ENCODE measurements at regions not wholly inside any gene's neighbourhood (a gene's known extent, or its start where the extent isn't known, plus 50 kb on each side); places are given as distances from the start of the nearest gene placed in this dataset.
"Not testable (repeated sequence)": the region's sequence is repeated elsewhere in the genome, so short reads cannot be mapped to it uniquely, and the experiment has no call there.

DNA sequence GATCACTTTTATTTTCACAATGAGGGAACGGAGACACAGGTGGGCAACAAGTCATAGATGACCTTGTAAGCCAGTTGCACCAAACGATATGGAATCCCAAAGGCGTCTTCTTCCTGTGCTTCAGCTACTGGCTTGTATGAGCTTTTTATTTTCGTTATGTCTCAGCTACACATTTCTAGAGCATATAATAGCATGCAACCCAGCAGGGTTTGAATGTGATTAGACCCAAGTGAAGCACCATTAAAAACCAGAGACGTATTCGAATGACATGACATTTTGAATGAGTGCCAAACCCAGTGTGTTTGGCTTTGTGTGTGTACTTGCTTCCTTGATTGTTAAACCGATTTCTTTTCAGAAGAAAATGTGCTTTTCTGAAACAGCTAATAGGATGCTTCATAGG lies 963.2 kb upstream of the CELF2 start:
- no CpG with 5 or more reads among the region's 7 CpGs for WGBS (ENCODE audit: insufficient coverage, insufficient read length)
- DNase-seq (ENCODE audit: low read depth, low spot score), result no peak
- Histone ChIP-seq H3K9me3 (ENCODE audit: control insufficient read depth, insufficient read depth, low read length) (no peaks in the 10 kb centered on the region), H3K27me3 (ENCODE audit: control insufficient read depth, insufficient read depth, low read length) (no peaks in the 10 kb centered on the region), H3K4me3 (ENCODE audit: low read length) (no peak overlapping the region), H3K36me3 (ENCODE audit: control insufficient read depth, insufficient read depth, low read length) (no peaks in the 10 kb centered on the region), H3K27ac (ENCODE audit: low read length) (no peak overlapping the region), H3K4me1 (ENCODE audit: control insufficient read depth, insufficient read depth, low read length) (no peaks in the 10 kb centered on the region)

DNA sequence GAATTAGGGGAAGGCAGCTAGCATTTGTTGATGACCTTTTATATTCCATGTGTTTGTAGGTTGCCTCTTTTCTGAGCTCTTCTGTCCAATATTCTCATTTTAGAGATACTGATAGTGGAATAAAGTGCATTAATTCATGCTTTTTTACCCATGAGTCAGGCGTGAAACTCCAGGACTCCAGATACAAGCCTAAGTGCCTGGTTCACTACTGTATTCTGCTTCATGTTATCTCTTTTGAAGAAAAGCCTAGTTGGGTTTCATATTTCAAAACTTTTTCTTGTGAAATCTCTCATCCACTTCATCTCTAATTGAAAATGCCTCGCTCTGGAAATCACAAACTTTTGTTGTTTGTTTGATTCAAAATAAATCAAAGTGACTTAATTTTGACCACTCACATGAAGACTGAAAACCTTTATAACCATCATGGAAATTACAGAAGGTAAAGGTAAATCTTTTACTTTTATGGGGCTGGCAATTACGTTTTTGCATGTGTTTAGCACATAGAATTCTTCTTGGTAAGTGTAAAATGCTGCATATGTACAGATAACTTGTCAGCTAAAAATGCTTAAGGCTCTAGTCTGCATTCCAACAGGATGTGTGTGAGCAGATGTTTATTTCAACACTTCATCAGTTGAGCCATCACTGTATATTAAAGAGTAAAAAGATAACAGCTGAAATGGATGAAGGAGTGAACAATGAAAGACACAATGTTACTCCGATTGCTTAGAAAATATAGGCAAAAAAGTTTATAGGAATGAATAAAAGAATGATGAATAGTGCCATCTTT lies 961.8 kb upstream of the CELF2 start:
- no peak for DNase-seq (ENCODE audit: low read depth, low spot score)
- Histone ChIP-seq H3K9me3 (ENCODE audit: control insufficient read depth, insufficient read depth, low read length) (no peaks in the 10 kb centered on the region), H3K27ac (ENCODE audit: low read length) (no peak overlapping the region), H3K4me3 (ENCODE audit: low read length) (no peak overlapping the region), H3K4me1 (ENCODE audit: control insufficient read depth, insufficient read depth, low read length) (no peaks in the 10 kb centered on the region), H3K27me3 (ENCODE audit: control insufficient read depth, insufficient read depth, low read length) (no peaks in the 10 kb centered on the region), H3K36me3 (ENCODE audit: control insufficient read depth, insufficient read depth, low read length) (no peaks in the 10 kb centered on the region)
- WGBS (ENCODE audit: insufficient coverage, insufficient read length), result no CpG with 5 or more reads among the region's 4 CpGs

- no peaks in the 10 kb centered on the region for H3K36me3 ChIP-seq (ENCODE audit: control insufficient read depth, insufficient read depth, low read length)
- no peak overlapping the region for H3K4me3 ChIP-seq (ENCODE audit: low read length)
- DNase-seq (ENCODE audit: low read depth, low spot score), result no peak
- H3K27me3 ChIP-seq (ENCODE audit: control insufficient read depth, insufficient read depth, low read length), result no peaks in the 10 kb centered on the region
- no peaks in the 10 kb centered on the region for H3K9me3 ChIP-seq (ENCODE audit: control insufficient read depth, insufficient read depth, low read length)
- no CpG with 5 or more reads among the region's 5 CpGs for WGBS (ENCODE audit: insufficient coverage, insufficient read length)
- no peaks in the 10 kb centered on the region; the same call in 1 of the 2 replicates for H3K4me1 ChIP-seq (ENCODE audit: control insufficient read depth, insufficient read depth, low read length)
- H3K27ac ChIP-seq (ENCODE audit: low read length), result no peak overlapping the region
Observed at GRCh38 chr10:10056961-10057360, 960.7 kb upstream of the CELF2 start.

GRCh38 chr10:10067644-10068043 lies 950.0 kb upstream of the CELF2 start:
- H3K4me1 ChIP-seq (ENCODE audit: control insufficient read depth, insufficient read depth, low read length), result no peaks in the 10 kb centered on the region
- H3K9me3 ChIP-seq (ENCODE audit: control insufficient read depth, insufficient read depth, low read length), result no peaks in the 10 kb centered on the region
- no peak for DNase-seq (ENCODE audit: low read depth, low spot score)
- H3K27me3 ChIP-seq (ENCODE audit: control insufficient read depth, insufficient read depth, low read length), result no peaks in the 10 kb centered on the region
- no peak overlapping the region for H3K27ac ChIP-seq (ENCODE audit: low read length)
- H3K4me3 ChIP-seq (ENCODE audit: low read length), result no peak overlapping the region
- no peaks in the 10 kb centered on the region for H3K36me3 ChIP-seq (ENCODE audit: control insufficient read depth, insufficient read depth, low read length)

DNA sequence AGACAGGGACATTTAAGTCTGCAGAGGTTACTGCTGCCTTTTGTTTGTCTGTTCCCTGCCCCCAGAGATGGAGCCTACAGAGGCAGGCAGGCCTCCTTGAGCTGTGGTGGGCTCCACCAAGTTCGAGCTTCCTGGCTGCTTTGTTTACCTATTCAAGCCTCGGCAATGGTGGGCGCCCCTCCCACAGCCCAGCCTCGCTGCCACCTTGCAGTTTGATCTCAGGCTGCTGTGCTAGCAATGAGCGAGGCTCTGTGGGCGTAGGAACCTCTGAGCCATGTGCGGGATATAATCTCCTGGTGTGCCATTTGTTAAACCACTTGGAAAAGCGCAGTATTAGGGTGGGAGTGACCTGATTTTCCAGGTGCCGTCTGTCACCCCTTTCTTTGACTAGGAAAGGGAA lies 942.8 kb upstream of the CELF2 start:
- not testable (repeated sequence) for H3K36me3 ChIP-seq (ENCODE audit: control insufficient read depth, insufficient read depth, low read length); H3K27me3 ChIP-seq (ENCODE audit: control insufficient read depth, insufficient read depth, low read length); DNase-seq (ENCODE audit: low read depth, low spot score); H3K4me3 ChIP-seq (ENCODE audit: low read length); H3K27ac ChIP-seq (ENCODE audit: low read length); H3K9me3 ChIP-seq (ENCODE audit: control insufficient read depth, insufficient read depth, low read length); H3K4me1 ChIP-seq (ENCODE audit: control insufficient read depth, insufficient read depth, low read length)
- no CpG with 5 or more reads among the region's 9 CpGs for WGBS (ENCODE audit: insufficient coverage, insufficient read length)

DNA sequence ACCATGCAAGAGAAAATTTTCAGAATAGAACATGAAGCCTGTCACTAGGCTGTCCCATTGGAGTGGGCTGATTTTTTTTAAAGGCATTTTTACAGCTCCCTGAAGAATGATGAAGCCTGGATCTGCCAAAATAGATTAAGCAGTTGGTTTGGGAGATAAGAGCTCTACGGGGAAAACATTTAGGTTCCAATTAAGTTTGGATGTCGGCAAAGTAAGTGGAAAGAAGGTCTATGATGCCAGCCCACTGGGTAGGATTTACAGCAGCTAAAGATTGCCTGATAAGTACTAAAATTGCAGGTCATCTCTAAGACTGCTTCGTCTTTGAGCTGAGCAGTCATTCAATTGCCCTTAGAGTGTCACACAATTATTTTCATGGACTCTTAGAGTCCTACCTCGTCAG lies 939.2 kb upstream of the CELF2 start:
- no CpG with 5 or more reads among the region's 4 CpGs for whole genome bisulfite sequencing (ENCODE audit: insufficient coverage, insufficient read length)
- no peak overlapping the region for H3K27ac ChIP-seq (ENCODE audit: low read length)

GRCh38 chr10:10092581-10092980 lies 925.1 kb upstream of the CELF2 start:
- 0 out of 2 replicates have a peak, but pooled peaks cover 1% of the 10 kb centered on the region for H3K4me1 ChIP-seq (ENCODE audit: control insufficient read depth, insufficient read depth, low read length)
- no CpG with 5 or more reads among the region's 6 CpGs for WGBS (ENCODE audit: insufficient coverage, insufficient read length)

More for the DNA sequence above, 939.2 kb upstream of the CELF2 start:
- DNase-seq (ENCODE audit: low read depth, low spot score), result no peak
- Histone ChIP-seq H3K27me3 (ENCODE audit: control insufficient read depth, insufficient read depth, low read length) (no peaks in the 10 kb centered on the region), H3K4me3 (ENCODE audit: low read length) (no peak overlapping the region), H3K9me3 (ENCODE audit: control insufficient read depth, insufficient read depth, low read length) (no peaks in the 10 kb centered on the region; the same call in 1 of the 2 replicates), H3K36me3 (ENCODE audit: control insufficient read depth, insufficient read depth, low read length) (no peaks in the 10 kb centered on the region), H3K4me1 (ENCODE audit: control insufficient read depth, insufficient read depth, low read length) (no peaks in the 10 kb centered on the region)

DNA sequence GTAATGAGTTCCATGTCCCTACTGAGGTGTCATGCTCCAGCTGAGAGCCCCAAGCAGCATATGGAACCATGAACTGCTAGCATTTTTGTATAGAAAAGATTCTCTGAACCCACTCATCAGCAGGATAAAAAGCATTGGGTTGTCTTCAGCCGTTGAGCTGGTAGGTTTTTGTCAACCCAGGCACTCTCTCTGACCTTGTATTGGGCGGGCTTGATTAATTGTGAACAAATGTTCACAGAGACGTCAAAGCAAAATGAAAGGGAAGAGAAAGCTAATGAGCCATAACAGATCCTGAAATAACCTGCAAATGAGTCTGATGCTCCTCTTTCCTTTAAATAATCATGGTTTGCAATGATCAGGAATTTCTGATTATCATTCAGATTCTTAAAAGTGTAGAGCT lies 924.7 kb upstream of the CELF2 start:
- Histone ChIP-seq H3K27ac (ENCODE audit: low read length) (no peak overlapping the region), H3K4me1 (ENCODE audit: control insufficient read depth, insufficient read depth, low read length) (0 out of 2 replicates have a peak, but pooled peaks cover 1% of the 10 kb centered on the region)
- WGBS (ENCODE audit: insufficient coverage, insufficient read length), result no CpG with 5 or more reads among the region's 3 CpGs

More at GRCh38 chr10:10092581-10092980, 925.1 kb upstream of the CELF2 start:
- Histone ChIP-seq H3K27ac (ENCODE audit: low read length) (no peak overlapping the region), H3K36me3 (ENCODE audit: control insufficient read depth, insufficient read depth, low read length) (no peaks in the 10 kb centered on the region), H3K4me3 (ENCODE audit: low read length) (no peak overlapping the region), H3K27me3 (ENCODE audit: control insufficient read depth, insufficient read depth, low read length) (no peaks in the 10 kb centered on the region), H3K9me3 (ENCODE audit: control insufficient read depth, insufficient read depth, low read length) (no peaks in the 10 kb centered on the region)
- no peak for DNase-seq (ENCODE audit: low read depth, low spot score)

GRCh38 chr10:10094691-10095090 lies 923.0 kb upstream of the CELF2 start:
- Histone ChIP-seq H3K4me1 (ENCODE audit: control insufficient read depth, insufficient read depth, low read length) (0 out of 2 replicates have a peak, but pooled peaks cover 1% of the 10 kb centered on the region), H3K4me3 (ENCODE audit: low read length) (no peak overlapping the region), H3K27ac (ENCODE audit: low read length) (no peak overlapping the region), H3K9me3 (ENCODE audit: control insufficient read depth, insufficient read depth, low read length) (no peaks in the 10 kb centered on the region), H3K36me3 (ENCODE audit: control insufficient read depth, insufficient read depth, low read length) (no peaks in the 10 kb centered on the region), H3K27me3 (ENCODE audit: control insufficient read depth, insufficient read depth, low read length) (no peaks in the 10 kb centered on the region)
- no peak for DNase-seq (ENCODE audit: low read depth, low spot score)
- no CpG with 5 or more reads among the region's 5 CpGs for WGBS (ENCODE audit: insufficient coverage, insufficient read length)

More for the DNA sequence above, 924.7 kb upstream of the CELF2 start:
- Histone ChIP-seq H3K27me3 (ENCODE audit: control insufficient read depth, insufficient read depth, low read length) (no peaks in the 10 kb centered on the region), H3K36me3 (ENCODE audit: control insufficient read depth, insufficient read depth, low read length) (no peaks in the 10 kb centered on the region), H3K4me3 (ENCODE audit: low read length) (no peak overlapping the region), H3K9me3 (ENCODE audit: control insufficient read depth, insufficient read depth, low read length) (no peaks in the 10 kb centered on the region)
- no peak for DNase-seq (ENCODE audit: low read depth, low spot score)

GRCh38 chr10:10096296-10096695 lies 921.4 kb upstream of the CELF2 start:
- Histone ChIP-seq H3K36me3 (ENCODE audit: control insufficient read depth, insufficient read depth, low read length) (no peaks in the 10 kb centered on the region), H3K9me3 (ENCODE audit: control insufficient read depth, insufficient read depth, low read length) (no peaks in the 10 kb centered on the region), H3K27me3 (ENCODE audit: control insufficient read depth, insufficient read depth, low read length) (no peaks in the 10 kb centered on the region), H3K4me1 (ENCODE audit: control insufficient read depth, insufficient read depth, low read length) (0 out of 2 replicates have a peak, but pooled peaks cover 1% of the 10 kb centered on the region), H3K27ac (ENCODE audit: low read length) (no peak overlapping the region), H3K4me3 (ENCODE audit: low read length) (no peak overlapping the region)
- no peak for DNase-seq (ENCODE audit: low read depth, low spot score)

DNA sequence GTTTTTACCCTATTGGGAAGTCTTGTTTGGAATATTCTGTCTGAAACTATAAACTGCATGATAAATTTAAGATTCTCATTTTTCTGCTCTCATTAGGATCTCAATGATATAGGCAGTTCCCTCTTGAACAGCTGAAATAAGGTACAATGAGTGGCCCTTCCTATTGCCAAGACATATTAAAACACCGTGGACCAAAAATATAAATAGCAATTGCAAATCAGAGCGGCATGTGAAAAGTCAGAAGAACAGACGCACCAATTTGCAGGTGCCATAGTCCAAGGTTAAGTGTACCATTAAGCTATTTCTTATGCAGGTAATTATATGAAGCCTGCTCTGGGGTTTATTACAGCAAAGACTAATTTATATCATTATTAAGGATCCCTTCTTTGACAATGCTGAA lies 920.8 kb upstream of the CELF2 start:
- no peak for DNase-seq (ENCODE audit: low read depth, low spot score)
- Histone ChIP-seq H3K4me3 (ENCODE audit: low read length) (no peak overlapping the region), H3K9me3 (ENCODE audit: control insufficient read depth, insufficient read depth, low read length) (no peaks in the 10 kb centered on the region), H3K4me1 (ENCODE audit: control insufficient read depth, insufficient read depth, low read length) (0 out of 2 replicates have a peak, but pooled peaks cover 1% of the 10 kb centered on the region), H3K36me3 (ENCODE audit: control insufficient read depth, insufficient read depth, low read length) (no peaks in the 10 kb centered on the region), H3K27ac (ENCODE audit: low read length) (no peak overlapping the region), H3K27me3 (ENCODE audit: control insufficient read depth, insufficient read depth, low read length) (no peaks in the 10 kb centered on the region)
- no CpG with 5 or more reads among the region's 3 CpGs for WGBS (ENCODE audit: insufficient coverage, insufficient read length)

Data from iPS DF 6.9 (cell line).